ENCODE measurements at regions not wholly inside any gene's neighbourhood (a gene's known extent, or its start where the extent isn't known, plus 50 kb on each side); places are given as distances from the start of the nearest gene placed in this dataset.

DNA sequence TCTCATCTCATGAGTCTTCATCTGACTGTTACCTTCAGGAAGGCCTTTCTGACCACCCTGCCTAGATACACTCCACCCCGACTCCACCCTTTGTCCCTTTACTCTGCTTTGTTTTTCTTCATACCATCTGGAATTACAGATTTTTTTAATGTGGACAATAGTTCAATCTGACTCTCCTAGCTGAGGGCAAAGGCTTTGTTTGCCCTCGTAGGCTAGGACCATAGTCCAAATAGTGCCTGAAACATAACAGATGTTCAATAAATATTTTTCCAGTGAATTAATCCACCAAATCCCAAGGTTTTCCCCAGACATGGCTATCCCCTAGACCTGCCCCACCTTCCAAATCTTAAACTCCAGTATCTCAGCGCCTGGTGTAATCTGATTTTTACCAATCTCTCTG, 176.5 kb upstream of the GJB5 start:
- TF ChIP-seq, protein P1, sequence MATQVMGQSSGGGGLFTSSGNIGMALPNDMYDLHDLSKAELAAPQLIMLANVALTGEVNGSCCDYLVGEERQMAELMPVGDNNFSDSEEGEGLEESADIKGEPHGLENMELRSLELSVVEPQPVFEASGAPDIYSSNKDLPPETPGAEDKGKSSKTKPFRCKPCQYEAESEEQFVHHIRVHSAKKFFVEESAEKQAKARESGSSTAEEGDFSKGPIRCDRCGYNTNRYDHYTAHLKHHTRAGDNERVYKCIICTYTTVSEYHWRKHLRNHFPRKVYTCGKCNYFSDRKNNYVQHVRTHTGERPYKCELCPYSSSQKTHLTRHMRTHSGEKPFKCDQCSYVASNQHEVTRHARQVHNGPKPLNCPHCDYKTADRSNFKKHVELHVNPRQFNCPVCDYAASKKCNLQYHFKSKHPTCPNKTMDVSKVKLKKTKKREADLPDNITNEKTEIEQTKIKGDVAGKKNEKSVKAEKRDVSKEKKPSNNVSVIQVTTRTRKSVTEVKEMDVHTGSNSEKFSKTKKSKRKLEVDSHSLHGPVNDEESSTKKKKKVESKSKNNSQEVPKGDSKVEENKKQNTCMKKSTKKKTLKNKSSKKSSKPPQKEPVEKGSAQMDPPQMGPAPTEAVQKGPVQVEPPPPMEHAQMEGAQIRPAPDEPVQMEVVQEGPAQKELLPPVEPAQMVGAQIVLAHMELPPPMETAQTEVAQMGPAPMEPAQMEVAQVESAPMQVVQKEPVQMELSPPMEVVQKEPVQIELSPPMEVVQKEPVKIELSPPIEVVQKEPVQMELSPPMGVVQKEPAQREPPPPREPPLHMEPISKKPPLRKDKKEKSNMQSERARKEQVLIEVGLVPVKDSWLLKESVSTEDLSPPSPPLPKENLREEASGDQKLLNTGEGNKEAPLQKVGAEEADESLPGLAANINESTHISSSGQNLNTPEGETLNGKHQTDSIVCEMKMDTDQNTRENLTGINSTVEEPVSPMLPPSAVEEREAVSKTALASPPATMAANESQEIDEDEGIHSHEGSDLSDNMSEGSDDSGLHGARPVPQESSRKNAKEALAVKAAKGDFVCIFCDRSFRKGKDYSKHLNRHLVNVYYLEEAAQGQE (IDR thresholded peaks at IDR 0.05; ENCODE audit: insufficient replicate concordance, low read depth): no peak
- TF ChIP-seq, protein P2, sequence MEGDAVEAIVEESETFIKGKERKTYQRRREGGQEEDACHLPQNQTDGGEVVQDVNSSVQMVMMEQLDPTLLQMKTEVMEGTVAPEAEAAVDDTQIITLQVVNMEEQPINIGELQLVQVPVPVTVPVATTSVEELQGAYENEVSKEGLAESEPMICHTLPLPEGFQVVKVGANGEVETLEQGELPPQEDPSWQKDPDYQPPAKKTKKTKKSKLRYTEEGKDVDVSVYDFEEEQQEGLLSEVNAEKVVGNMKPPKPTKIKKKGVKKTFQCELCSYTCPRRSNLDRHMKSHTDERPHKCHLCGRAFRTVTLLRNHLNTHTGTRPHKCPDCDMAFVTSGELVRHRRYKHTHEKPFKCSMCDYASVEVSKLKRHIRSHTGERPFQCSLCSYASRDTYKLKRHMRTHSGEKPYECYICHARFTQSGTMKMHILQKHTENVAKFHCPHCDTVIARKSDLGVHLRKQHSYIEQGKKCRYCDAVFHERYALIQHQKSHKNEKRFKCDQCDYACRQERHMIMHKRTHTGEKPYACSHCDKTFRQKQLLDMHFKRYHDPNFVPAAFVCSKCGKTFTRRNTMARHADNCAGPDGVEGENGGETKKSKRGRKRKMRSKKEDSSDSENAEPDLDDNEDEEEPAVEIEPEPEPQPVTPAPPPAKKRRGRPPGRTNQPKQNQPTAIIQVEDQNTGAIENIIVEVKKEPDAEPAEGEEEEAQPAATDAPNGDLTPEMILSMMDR (IDR thresholded peaks at IDR 0.05; ENCODE audit: insufficient read depth, low read length): no peak
- TF ChIP-seq POLR2AphosphoS5 (IDR thresholded peaks at IDR 0.05; ENCODE audit: low read depth) (no peak), SPI1 (IDR thresholded peaks at IDR 0.05; ENCODE audit: borderline replicate concordance, low read depth) (no peak)

All from HL-60 (cell line).